ENCODE measurements at regions not wholly inside any gene's neighbourhood (a gene's known extent, or its start where the extent isn't known, plus 50 kb on each side); places are given as distances from the start of the nearest gene placed in this dataset.

DNA sequence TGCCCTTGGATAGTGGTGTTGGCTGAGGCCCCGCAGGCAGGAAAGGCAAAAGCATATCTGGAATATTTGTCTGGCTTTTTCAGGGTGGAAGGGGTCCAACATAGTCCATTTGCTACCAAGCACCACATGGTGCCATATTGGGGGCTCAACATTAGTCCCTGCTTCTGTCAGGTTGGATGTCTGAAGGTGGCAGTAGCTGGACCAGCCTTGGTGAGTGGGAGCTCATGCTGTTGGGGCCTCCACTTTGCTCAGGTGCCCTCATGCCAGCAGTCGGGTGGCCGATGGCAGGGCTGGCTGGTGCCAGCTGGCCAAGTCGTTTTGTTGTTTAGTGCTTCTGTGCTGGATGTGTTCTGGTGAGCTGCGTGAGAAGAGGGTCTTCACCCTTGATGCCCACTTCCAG, 135.3 kb downstream of the PAPOLA start:
- H3K36me3 ChIP-seq (ENCODE audit: control insufficient read depth in 4 of 4, insufficient read depth in 4 of 4, low read length in 4 of 4), result no peaks in the 10 kb centered on the region
- ATAC-seq (ENCODE audit: insufficient read depth, low FRiP score), result no peak
- H3K27me3 ChIP-seq (ENCODE audit: control insufficient read depth in 3 of 3, insufficient read depth in 3 of 3, low read length in 2 of 3), result no peaks in the 10 kb centered on the region
- no peak for TF ChIP-seq CTCF (IDR thresholded peaks at IDR 0.05; ENCODE audit: control extremely low read depth, extremely low read depth)
- no peak overlapping the region for H3K4me3 ChIP-seq
- no peak overlapping the region for H3K27ac ChIP-seq (ENCODE audit: low read depth in 1 of 2, low read length in 1 of 2)
- H3K9me3 ChIP-seq (ENCODE audit: control insufficient read depth in 4 of 4, insufficient read depth in 3 of 4, low read length in 3 of 4), result no peaks in the 10 kb centered on the region
- no peak overlapping the region for H3K9ac ChIP-seq (ENCODE audit: insufficient read depth in 1 of 2, low read length in 2 of 2)
- 87 to 95% methylated on average over 5 of the region's 5 CpGs for WGBS, 2 donors
- no peaks in the 10 kb centered on the region for H3K4me1 ChIP-seq (ENCODE audit: control insufficient read depth in 5 of 5, insufficient read depth in 5 of 5, low read length in 5 of 5)
- DNase-seq, result no peak

- DNase-seq (no peak), ATAC-seq (ENCODE audit: insufficient read depth, low FRiP score) (no peak)
- Histone ChIP-seq H3K9ac (ENCODE audit: insufficient read depth in 1 of 2, low read length in 2 of 2) (no peak overlapping the region), H3K27me3 (ENCODE audit: control insufficient read depth in 3 of 3, insufficient read depth in 3 of 3, low read length in 2 of 3) (no peaks in the 10 kb centered on the region), H3K4me3 (no peak overlapping the region), H3K4me1 (ENCODE audit: control insufficient read depth in 5 of 5, insufficient read depth in 5 of 5, low read length in 5 of 5) (no peaks in the 10 kb centered on the region), H3K9me3 (ENCODE audit: control insufficient read depth in 4 of 4, insufficient read depth in 3 of 4, low read length in 3 of 4) (no peaks in the 10 kb centered on the region), H3K36me3 (ENCODE audit: control insufficient read depth in 4 of 4, insufficient read depth in 4 of 4, low read length in 4 of 4) (no peaks in the 10 kb centered on the region), H3K27ac (ENCODE audit: low read depth in 1 of 2, low read length in 1 of 2) (no peak overlapping the region)
- TF ChIP-seq CTCF (IDR thresholded peaks at IDR 0.05; ENCODE audit: control extremely low read depth, extremely low read depth), result no peak
- 81 to 83% methylated on average over 12 of the region's 12 CpGs for WGBS, 2 donors
These were observed 136.1 kb downstream of the PAPOLA start for GRCh38 chr14:96638041-96638855.

DNA sequence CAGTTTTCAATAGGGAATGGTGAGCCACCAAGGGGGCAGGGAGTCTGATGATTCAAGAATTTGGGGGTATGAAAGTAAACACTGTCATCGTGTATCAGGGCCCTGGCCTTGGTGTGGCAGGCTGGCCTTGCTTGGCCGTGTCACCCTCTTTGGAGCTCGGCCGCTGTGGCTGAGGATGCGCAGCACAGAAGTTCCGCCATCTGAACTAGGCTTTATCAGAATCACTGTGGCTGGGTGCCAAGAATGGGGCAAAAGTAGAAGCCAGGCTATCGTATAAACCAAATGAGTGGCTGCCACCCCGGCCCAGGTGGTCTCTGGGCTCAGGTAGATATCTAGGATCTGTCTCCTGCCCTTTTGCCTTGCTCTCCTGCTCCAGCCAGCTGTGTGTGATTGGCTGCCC, 137.4 kb downstream of the PAPOLA start:
- DNase-seq, result no peak
- H3K27ac ChIP-seq (ENCODE audit: low read depth in 1 of 2, low read length in 1 of 2), result no peak overlapping the region
- H3K4me3 ChIP-seq, result no peak overlapping the region
- H3K36me3 ChIP-seq (ENCODE audit: control insufficient read depth in 4 of 4, insufficient read depth in 4 of 4, low read length in 4 of 4), result no peaks in the 10 kb centered on the region
- no peak for TF ChIP-seq CTCF (IDR thresholded peaks at IDR 0.05; ENCODE audit: control extremely low read depth, extremely low read depth)
- no peaks in the 10 kb centered on the region for H3K4me1 ChIP-seq (ENCODE audit: control insufficient read depth in 5 of 5, insufficient read depth in 5 of 5, low read length in 5 of 5)
- H3K9ac ChIP-seq (ENCODE audit: insufficient read depth in 1 of 2, low read length in 2 of 2), result no peak overlapping the region
- ATAC-seq (ENCODE audit: insufficient read depth, low FRiP score), result no peak
- WGBS, 2 donors, result 82 to 97% methylated on average over 8 of the region's 8 CpGs
- no peaks in the 10 kb centered on the region for H3K27me3 ChIP-seq (ENCODE audit: control insufficient read depth in 3 of 3, insufficient read depth in 3 of 3, low read length in 2 of 3)
- H3K9me3 ChIP-seq (ENCODE audit: control insufficient read depth in 4 of 4, insufficient read depth in 3 of 4, low read length in 3 of 4), result no peaks in the 10 kb centered on the region
